Urothelium cell line (cell line): ENCODE measurements at regions not wholly inside any gene's neighbourhood (a gene's known extent, or its start where the extent isn't known, plus 50 kb on each side); places are given as distances from the start of the nearest gene placed in this dataset.
"Not testable (repeated sequence)": the region's sequence is repeated elsewhere in the genome, so short reads cannot be mapped to it uniquely, and the experiment has no call there.

Experiments used
- DNase-seq: peaks from one replicate; pipeline ENCODE4 v3.0.0; 2011; ENCODE audit warnings: low spot score, mixed read lengths
- FAIRE-seq: peaks from 2 replicates; lab custom pipeline; 2011; peaks lifted over from hg19 to GRCh38; lab: Jason Lieb, UNC

GRCh38 chr12:25384038-25384892 is 133.5 kb upstream of the KRAS start:
- DNase-seq, result no peak

GRCh38 chr12:25382311-25383106 is 131.8 kb upstream of the KRAS start:
- DNase-seq (no peak), FAIRE-seq (no peak)

More at GRCh38 chr12:25384038-25384892, 133.5 kb upstream of the KRAS start:
- peak; percentile 17 for FAIRE-seq

- FAIRE-seq (peak; percentile 52), DNase-seq (no peak)
Measured at GRCh38 chr12:25377469-25378177, 126.9 kb upstream of the KRAS start.

- DNase-seq, result no peak
- no peak for FAIRE-seq
Measured at GRCh38 chr12:25376985-25377384, 126.3 kb upstream of the KRAS start.

- DNase-seq (no peak), FAIRE-seq (no peak)
Measured at GRCh38 chr12:25376407-25376806, 125.7 kb upstream of the KRAS start.

GRCh38 chr12:25372969-25373817 is 122.5 kb upstream of the KRAS start:
- no peak for FAIRE-seq
- no peak for DNase-seq

- DNase-seq (no peak), FAIRE-seq (no peak)
Measured at GRCh38 chr12:25372002-25372401, 121.3 kb upstream of the KRAS start.

- no peak for FAIRE-seq
Measured at GRCh38 chr12:25368557-25368956, 117.8 kb upstream of the KRAS start.

GRCh38 chr12:25366122-25366521 is 115.4 kb upstream of the KRAS start:
- DNase-seq, result no peak
- no peak for FAIRE-seq

More at GRCh38 chr12:25368557-25368956, 117.8 kb upstream of the KRAS start:
- no peak for DNase-seq

GRCh38 chr12:25365340-25365730 is 114.6 kb upstream of the KRAS start:
- FAIRE-seq, result no peak
- no peak for DNase-seq

GRCh38 chr12:25364529-25365339 is 114.0 kb upstream of the KRAS start:
- FAIRE-seq (no peak), DNase-seq (no peak)

GRCh38 chr12:25362646-25363045 is 111.9 kb upstream of the KRAS start:
- FAIRE-seq (no peak), DNase-seq (no peak)

GRCh38 chr12:25361511-25361910 is 110.8 kb upstream of the KRAS start:
- no peak for FAIRE-seq
- no peak for DNase-seq

GRCh38 chr12:25357595-25357994 is 106.9 kb upstream of the KRAS start:
- FAIRE-seq (no peak), DNase-seq (no peak)

- not testable (repeated sequence) for FAIRE-seq, DNase-seq
Measured at GRCh38 chr12:25352942-25353341, 102.2 kb upstream of the KRAS start.

GRCh38 chr12:25352083-25352918 is 101.6 kb upstream of the KRAS start:
- DNase-seq (no peak), FAIRE-seq (no peak)

GRCh38 chr12:25348593-25348895 is 97.8 kb upstream of the KRAS start:
- no peak for FAIRE-seq

GRCh38 chr12:25347716-25348592 is 97.2 kb upstream of the KRAS start:
- FAIRE-seq, result no peak
- no peak for DNase-seq

More at GRCh38 chr12:25348593-25348895, 97.8 kb upstream of the KRAS start:
- DNase-seq, result no peak
